ENCODE measurements at regions not wholly inside any gene's neighbourhood (a gene's known extent, or its start where the extent isn't known, plus 50 kb on each side); places are given as distances from the start of the nearest gene placed in this dataset.

DNA sequence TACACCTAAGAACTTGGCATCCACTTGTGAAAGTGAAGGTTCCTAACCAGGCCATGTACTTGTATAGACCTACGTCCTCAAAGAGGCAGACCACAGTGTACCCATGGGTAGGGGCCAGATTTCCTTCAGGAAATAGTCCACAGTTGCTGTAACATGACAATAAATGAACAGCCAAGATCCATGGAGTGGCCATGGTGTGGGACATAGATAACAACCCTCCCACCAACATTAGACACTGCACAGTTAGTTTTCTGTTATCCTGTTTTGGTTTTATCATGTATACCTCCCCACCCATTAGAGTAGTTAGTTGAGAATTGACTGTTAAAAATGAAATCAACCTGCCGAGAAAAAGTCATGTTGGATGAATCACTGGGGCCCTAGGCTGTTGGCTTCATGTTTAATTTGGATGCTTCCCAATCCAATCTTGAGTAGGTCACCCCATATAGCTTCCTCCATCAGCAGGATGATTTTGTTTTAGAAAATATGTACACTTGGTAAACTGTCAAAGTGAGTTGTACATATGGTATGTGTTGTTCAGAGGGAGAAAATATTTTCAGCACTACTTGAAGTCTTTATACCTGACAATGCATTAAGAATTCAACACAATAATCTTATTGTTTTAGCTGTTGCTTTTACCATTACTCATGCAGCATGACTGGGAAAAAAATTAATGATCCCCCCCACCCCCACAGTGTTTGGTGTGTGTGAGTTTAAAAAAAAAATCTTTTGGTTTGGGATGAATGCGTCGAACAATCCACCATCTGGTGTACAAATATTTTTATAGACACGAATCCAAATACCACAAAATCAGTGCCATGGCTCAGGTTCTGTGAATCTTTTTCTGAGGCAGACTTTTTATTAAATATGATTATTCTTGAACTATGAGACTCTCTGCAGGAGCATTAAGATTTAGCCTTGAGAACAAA, 88.3 kb upstream of the ARHGAP29 start:
- peak; percentile 80 for DNase-seq

DNA sequence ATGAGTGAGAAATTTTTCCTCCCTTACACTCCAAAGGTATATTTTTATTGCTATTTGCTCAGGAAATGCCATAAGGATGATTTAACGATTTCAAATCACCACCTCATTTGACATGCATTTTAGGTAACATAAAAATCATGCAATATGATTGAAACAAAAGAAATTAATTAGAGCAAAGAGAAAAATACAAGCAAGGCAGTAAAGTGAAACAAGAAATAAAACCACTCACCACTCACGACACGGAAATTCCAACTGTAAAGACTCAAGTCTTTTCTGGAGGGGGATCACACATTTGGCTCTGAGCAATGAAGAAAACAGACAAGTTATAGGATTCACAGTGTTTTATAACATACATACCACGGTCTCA, 86.8 kb upstream of the ARHGAP29 start:
- DNase-seq = peak; percentile 5

DNA sequence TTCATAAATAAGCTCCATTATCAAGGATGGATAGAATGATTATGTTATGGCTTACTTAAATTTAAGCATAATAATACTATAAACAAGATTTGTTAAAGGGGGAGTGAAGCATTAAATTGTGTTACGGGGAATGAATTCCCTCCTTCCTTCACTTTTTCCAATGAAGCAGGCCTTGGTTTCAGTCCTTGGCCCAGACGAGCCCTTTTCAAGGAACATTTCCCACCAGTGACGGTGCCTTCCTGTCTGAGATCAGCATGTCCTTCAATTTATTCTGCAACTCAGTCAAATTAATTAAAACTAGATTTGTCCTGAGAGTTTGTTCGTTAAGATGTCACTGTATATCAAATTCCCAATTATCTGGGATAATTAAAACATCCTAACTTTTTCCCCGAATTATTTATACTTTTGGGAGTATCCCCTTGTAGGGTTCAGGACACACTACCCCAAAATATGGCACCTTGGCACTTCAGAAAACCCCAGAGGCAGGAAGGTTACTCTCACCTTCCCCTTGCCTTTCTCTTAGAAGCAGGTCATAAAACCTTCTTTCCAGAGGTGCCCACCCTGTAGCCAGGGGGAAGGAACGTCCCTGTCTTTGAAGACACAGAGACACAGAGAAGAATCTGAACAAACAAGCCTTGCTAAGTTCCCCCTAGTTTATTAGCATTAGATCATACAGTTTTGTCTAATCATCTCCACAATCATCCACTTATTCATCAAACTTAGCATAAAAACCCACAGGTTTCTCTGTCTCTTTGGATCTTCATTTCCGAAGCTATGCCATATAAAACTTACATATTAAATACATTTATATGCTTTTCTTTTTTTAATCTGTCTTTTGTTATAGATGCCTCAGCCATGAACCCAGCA, 86.2 kb upstream of the ARHGAP29 start:
- no peak for DNase-seq

DNA sequence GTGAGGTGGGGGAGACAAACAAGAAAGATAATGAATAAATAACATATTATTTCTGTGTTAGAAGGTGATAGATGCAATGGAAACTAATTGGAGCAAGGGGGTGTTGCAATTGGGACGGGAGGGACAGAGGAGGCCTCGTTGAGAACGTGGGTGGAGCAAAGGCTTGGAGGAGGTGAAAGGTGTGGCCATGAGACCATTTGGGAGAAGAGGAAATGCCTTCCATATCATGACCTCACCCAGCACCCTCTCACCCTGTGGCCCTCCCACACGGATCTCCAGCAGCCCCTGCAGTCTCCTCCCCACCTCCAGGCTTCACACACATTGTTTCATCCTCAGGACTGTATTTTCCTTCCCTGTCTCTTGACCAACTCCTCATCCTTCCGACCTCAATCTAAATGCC, 85.3 kb upstream of the ARHGAP29 start:
- peak; percentile 57 for DNase-seq

DNA sequence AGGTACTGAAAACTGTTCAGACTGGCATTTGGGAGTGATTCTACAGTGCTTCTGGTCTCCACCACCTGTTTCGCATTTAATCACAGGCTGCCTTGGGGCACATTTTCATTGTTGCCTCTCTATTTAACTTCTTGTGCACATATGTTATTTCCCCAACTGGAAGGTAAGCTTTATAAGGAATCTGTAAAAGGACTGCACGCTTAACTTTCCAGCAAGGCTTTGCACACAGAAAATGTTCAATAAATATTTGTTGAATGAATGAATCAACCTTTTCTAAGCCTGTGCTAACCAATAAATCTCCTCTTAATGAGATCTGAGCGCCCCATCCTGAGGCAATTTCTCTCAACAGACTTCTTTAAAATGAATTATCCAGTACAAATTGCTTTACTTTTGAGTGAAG, 84.3 kb upstream of the ARHGAP29 start:
- DNase-seq = peak; percentile 92

DNA sequence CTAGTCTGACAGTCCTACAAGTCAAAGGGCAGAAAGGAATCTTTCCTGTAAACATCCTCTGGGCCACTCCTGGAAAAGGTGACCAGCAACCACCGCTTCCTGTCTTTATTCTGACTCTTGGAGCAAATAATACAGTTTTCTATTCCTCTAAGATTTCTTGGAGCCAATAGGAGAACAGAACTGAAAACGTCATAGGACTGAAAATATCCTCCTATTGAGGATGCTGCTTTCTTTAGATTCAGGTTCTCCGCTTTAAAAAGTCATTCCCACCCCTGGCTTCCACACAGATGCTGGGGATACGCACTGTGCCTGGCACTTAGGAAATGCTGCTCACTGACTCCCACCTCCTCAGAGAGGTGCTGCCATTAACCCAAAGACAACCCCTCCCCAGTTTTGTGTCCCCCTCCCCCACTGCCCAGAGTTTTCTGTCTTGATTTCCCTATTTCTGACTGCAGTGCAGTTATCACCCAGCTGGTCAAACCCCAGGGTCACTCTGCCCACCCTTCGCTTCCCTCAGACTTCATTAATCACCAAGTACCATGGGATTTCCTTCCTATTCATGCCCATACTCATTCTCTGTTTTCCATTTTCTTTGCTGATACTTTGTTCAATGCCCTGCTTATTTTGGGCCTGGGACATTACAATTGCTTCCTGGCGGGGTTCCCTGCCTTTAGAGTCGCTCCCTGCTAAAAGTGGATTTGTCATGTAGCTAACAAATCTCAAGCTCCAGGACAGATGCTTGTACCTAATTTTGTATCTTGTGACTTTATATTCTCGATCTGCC, 82.1 kb upstream of the ARHGAP29 start:
- DNase-seq = no peak

DNA sequence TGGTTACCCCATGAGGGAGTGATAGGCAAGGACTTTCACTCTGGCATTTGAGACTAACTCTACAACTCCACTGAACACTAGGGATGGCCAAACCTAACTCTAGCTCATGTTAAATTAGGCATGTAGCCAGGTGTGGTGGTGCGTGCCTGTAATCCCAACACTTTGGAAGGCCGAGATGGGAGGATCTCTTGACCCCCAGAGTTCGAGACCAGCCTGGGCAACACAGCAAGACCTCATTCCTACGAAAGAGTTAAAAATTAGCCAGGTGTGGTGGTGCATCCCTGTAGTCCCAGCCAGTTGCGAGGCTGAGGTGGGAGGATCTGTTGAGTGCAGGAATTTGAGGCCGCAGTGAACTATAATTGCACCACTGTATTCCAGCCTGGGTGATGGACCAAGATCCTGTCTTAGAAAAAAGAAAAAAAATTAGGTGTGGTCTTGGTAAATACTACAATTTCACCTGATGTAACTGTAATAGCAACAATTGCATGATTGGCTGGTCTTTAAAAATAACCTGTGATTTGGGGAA, 81.2 kb upstream of the ARHGAP29 start:
- DNase-seq = no peak

DNA sequence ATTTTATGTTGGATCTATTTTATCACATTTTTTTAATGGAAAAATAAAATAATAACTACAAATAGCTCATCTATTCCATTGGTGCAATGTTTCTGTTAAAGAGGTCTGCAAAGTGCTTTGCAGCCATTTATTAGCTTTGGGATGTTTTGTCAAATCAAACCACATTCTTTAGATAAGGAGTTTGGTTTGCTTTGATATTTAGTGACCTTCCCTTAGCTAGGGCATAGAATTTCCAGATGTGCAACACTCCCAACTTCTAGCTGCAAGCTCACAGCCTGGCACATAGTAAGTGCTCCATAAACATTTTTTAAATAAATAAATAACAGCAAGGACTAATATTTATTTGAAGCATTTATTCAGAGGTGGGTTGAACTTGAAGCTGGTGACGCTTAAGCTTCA, 80.4 kb upstream of the ARHGAP29 start:
- DNase-seq = no peak

DNA sequence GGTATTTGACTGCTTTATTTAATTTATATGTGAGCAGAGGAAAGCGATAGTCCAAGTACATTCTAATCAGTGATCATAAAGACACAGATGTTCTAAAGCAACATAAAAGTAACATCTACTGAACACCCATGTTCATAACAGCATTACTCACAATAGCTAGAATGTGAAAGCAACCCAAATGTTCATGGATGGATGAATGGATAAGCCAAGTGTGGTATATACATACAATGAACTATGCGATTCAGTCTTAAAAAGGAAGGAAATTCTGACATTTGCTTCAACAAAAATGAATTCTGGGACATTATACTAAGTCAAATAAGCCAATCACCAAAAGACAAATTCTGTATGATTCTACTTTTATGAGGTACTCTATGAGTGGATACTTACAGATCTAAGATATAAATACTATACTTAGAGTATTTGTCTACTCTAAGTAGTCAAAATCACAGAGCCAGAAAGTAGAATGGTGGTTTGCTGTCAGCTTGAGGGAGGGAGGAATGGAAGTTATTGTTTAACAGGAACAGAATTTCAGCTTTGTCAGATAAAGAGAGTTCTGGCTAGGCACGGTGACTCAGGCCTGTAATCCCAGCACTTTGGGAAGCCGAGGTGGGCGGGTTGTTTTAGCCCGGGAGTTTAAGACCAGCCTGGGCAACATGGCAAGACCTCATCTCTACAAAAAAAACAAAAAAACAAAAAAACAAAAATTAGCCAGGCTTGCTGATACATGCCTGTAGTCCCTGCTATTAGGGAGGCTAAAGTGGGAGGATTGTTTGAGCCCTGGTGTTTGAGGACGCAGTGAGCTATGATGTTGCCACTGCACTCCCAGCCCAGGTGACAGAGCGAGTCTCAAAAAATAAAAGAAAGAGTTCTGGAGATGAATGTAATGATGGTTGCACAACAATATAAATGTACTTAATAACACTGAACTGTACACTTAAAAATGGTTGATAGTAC, 79.7 kb upstream of the ARHGAP29 start:
- DNase-seq = no peak

DNA sequence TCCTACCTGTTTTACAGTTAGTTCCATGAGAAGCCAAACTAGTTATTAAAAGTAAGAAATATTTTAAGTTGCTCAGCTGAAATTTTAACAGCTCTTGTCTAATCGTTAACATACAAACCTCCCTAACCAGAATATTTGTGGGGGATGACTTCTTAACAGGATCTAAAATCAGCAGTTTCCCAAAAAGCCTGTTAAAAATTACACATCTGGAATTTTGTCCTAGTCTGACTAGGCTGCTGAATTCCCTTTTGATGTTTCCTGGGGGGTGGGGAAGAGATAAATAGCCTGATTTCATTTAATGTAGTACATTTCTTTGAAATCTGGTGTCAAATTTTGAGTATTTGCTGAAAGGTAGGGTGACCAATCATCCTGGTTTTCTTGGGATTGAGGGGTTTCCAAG, 78.8 kb upstream of the ARHGAP29 start:
- DNase-seq = no peak

DNA sequence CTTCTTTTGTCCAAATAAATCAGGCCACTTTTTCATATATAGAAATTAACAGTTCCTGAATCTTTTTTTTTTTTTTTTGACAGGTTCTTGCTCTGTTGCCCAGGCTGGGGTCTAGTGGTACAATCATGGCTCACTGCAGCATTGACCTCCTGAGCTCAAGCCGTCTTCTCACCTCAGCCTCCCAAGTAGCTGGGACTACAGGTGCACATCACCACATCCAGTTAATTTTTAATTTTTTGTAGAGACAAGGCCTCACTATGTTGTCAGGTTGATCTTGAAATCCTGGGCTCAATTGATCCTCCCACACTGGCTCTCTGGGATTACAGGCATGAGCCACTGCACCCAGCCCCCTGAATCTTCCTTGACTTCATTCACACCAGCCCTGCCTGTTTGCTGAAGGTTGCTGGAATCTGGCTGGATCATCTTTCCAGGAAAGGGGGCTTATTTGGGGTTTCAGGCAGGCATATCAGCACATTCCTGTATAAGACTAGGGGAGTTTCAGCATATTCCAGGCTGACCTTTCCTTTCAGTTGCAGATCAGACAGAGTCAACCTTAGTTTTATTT, 78.2 kb upstream of the ARHGAP29 start:
- DNase-seq = no peak

DNA sequence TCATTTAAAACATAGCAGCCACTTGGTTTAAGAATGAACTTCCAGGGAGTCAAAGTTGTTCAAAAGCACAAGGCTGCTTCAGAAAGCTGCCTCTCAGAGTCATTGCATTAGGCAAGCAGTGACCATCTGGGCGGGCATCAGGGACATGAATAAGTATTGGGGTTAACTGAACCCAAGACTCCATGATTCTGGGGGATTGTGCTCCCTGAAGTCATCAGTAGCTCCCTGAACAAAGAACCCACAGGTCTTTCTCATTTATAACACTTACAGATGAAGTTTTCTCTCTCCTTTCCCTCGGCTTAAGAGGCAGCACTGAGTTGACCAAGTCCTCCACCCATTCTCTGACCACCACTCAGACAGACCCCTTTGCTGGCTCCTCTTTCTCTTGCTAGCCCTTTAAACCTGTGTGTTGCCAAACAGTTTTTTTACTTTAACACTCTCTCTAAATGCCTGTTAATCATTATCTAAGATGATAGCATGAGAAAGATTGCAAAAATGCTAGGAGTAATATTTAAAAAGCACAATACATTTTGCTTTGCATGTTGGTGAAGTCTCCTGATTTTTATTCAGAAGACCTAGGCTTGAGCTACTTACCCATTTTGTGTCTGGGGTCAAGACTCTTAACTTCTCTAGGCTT, 77.0 kb upstream of the ARHGAP29 start:
- DNase-seq = no peak

DNA sequence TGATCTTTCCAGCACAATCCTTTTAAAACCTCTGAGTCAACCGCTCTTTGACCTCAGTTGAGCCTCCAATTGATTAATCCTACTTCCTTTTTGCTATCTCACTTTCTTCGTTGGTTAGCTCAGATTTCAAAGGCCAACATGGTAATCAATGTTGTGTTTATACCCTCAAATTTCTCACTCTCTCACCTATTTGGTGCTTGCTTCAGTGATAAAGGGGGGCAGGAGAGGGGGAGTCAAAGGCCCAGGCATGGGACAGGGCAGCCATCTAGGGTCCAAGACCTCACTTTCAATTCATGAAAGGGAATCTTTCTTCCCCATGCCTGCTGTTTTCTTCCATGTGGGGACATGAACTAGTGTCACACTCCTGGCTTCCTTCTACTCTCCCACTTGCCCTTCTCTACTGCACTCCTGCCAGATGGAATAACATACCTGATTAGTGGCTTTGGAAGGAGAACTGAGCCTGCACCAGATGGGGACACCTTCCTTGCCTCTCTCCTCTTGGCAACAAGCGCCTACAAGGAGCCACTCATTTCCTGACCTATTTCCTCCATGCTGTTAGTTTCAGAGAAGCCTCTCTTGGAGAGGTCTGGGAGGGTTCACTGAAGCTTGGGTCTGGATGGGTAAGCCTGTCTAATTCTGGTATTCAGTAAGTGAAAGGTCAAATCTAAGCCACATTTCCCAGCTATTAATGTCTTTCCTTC, 73.3 kb upstream of the ARHGAP29 start:
- DNase-seq = no peak

DNA sequence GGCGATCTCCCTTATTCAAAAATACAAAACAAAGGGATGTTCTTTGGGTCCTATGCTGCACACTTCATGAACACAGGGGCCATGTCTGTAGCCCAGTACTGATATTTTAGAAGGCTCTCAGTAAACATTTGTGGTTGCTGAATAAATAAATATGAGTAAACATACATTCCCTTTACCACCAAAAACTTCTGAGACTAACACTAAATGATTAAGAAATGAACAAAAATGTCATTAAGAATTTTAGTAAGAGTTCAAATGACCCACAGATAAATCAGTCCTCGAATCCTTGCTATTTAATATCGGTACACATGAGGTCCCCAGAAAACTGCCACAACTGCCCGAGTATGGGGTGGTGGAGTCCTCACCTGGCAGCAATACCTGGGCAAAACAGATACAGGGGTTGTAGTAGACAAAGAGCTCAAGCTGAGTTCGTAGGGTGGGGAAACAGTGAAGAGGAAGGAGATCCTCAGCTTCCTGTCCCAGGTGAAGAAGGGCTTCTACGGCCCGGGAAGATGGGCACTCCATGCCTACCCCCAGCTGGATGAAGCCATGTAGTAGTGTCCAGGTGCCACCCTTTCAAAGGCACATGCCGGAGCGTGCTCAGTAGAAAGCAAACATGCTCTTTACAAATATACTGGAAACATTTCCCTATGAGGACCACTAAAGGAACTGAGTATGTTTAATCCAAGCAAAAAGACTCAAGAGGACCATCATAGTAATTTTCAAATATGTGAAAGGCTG, 72.6 kb upstream of the ARHGAP29 start:
- no peak for DNase-seq

DNA sequence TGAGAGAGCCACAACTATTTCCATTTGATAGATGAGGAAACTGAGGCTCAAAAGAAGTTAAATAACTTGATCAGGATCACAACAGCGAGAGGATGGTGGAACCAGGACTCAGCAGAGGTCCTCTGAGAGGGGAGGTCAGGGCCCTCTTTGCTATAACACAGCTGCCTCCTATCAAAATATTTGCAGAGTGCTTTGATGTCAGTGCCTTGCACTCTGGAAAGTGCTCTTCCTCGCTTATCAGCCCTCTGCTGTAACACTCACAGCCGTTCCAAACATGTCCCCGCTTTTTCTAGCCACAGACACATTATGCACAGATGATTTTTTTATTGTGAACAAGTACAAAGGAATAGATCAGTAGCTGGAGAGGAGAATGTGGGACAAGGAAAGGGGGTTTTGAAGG, 71.8 kb upstream of the ARHGAP29 start:
- DNase-seq = no peak

DNA sequence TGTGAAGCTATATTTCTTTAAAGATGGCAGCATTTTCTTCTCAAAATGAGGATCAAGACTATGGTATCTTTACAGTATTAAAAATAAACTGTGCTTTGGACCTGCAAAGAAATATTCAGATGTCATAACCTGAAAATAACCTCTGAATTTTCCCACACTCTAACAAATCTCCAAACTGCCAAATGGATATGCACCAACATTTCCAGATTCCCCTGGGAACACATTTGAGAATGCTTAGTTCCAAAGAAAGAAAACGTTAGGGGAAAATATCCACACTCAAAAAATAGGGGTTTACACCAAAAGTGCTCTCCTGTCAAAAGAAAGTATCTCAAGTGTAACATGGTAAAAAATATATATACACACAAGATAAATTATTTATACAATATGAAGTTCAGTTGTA, 69.1 kb upstream of the ARHGAP29 start:
- no peak for DNase-seq

DNA sequence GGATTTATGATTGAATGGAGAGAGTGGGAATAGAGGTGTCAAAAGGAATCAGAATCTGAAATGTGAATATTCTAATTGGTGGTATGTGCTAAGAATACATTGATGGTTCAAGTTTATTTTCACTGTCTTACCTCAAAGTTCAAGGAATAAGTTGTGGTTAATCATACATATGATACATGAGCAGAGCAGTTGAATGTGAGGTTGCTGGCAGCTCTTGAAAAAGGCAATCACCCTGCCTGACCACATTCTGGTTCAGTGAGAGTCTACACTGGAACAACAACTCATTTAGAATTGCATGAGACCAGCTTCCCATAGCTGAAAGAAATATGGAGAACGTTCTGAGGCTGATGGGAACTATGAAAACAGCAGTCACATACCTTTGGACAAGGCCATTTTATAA, 68.3 kb upstream of the ARHGAP29 start:
- DNase-seq = no peak

DNA sequence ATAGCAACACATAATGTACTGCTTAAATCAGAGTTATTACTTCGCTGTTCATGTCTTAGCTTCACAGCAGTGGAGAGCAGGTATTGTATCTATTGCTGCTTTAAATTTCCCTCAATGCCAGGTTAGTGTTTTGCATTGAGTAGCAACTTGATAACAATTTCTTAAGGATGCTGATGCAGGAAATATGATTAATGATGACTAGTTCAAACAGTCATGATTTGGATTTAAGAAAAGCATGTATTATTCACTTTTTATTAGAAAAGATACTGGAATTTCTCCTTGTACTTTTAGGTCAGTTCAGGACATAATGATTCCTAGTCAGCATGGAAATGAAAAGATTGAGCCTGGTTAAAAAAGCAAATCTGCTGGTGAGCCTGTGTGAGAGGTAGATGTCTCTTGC, 67.2 kb upstream of the ARHGAP29 start:
- DNase-seq = no peak

DNA sequence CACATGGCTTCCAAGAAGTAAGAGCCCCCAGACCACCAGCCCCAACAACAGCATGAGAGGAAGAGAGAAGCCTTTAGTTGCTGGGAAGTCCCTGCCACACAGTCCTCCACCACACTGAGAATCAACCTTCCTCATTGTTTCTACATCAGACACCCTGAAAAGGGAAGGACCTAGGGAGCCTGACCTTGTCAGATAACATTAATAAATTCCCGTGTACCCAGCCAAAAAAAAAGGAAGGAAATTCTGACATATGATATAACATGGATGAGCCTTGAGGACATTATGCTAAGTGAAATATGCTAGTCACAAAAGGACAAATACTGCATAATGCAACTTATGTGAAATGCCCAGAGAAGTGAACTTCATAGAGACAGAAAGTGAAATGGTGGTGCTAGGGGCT, 65.6 kb upstream of the ARHGAP29 start:
- DNase-seq = no peak

DNA sequence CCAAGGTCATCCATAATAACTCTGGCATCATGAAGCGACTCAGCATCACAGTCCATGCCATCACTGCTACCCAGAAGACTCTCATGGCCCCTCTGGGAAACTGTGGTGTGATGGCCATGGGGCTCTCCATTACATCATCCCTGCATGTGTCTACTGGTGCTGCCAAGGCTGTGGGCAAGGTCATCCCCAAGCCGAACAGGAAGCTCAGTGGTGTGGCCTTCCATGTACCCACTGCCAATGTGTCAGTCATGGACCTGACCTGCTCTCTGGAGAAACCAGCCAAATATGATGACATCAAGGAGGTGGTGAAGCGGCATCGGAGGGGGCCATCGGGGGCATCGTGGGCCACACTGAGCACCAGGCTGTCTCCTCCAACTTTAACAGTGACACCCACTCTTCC, 65.1 kb upstream of the ARHGAP29 start:
- no peak for DNase-seq

All from NCI-H69 (cell line).